H1 (cell line): ENCODE measurements at regions not wholly inside any gene's neighbourhood (a gene's known extent, or its start where the extent isn't known, plus 50 kb on each side); places are given as distances from the start of the nearest gene placed in this dataset.

Experiments
- CTCF ChIA-PET: fragments of 300-600 bp; sonication (Branson Sonifier 250); formaldehyde crosslinking; loops from one replicate; lab custom pipeline; 2021; ENCODE audit not compliant: partially characterized antibody; lab: Charles Lee
- POLR2A ChIA-PET: fragments of 300-600 bp; sonication (Branson Sonifier 250); formaldehyde crosslinking; loops from one replicate; lab custom pipeline; 2021; ENCODE audit warnings: inconsistent platforms; ENCODE audit not compliant: partially characterized antibody; lab: Charles Lee
- DNase-seq, 2 experiments: peaks; one replicate each; pipeline versions ENCODE4 v3.0.0 to v3.0.0-alpha.2; 2010 to 2022; ENCODE audit warnings: low spot score in 2 of 2, low read depth in 1 of 2, mixed read lengths in 1 of 2
- FAIRE-seq: peaks from 2 replicates; lab custom pipeline; 2011; peaks lifted over from hg19 to GRCh38; lab: Jason Lieb, UNC
- H2AFZ ChIP-seq: 2 replicates; pipeline ENCODE4 v1.8.1; 2012; ENCODE audit warnings: low read length, inconsistent platforms
- H2AK5ac ChIP-seq: 2 replicates; pipeline ENCODE4 v1.6.1; 2013; ENCODE audit warnings: low read depth, low read length
- H2BK120ac ChIP-seq: replicated peaks from 2 replicates; pipeline ENCODE3; 2013; ENCODE audit warnings: low read depth, low read length, inconsistent platforms
- H2BK12ac ChIP-seq: 2 replicates; pipeline ENCODE4 v1.6.1; 2013; ENCODE audit warnings: low read depth, low read length
- H2BK15ac ChIP-seq: 2 replicates; pipeline ENCODE4 v1.6.1; 2013; ENCODE audit warnings: low read length
- H2BK20ac ChIP-seq: 2 replicates; pipeline ENCODE4 v1.6.1; 2013; ENCODE audit warnings: low read length
- H2BK5ac ChIP-seq: 2 replicates; pipeline ENCODE4 v1.6.1; 2013; ENCODE audit warnings: low read depth, low read length
- H3K14ac ChIP-seq: 2 replicates; pipeline ENCODE4 v1.6.1; 2013; ENCODE audit warnings: inconsistent platforms; ENCODE audit not compliant: insufficient read length
- H3K18ac ChIP-seq: 2 replicates; pipeline ENCODE4 v1.6.1; 2013; ENCODE audit warnings: low read length; ENCODE audit errors: extremely low read depth
- H3K23ac ChIP-seq: 2 replicates; pipeline ENCODE4 v1.6.1; 2013; ENCODE audit warnings: inconsistent platforms; ENCODE audit not compliant: insufficient read length
- H3K23me2 ChIP-seq: 2 replicates; pipeline ENCODE4 v1.6.1; 2013; ENCODE audit warnings: low read depth, low read length
- H3K27ac ChIP-seq: 2 replicates; pipeline ENCODE4 v1.6.1; 2011; ENCODE audit warnings: low read depth, low read length, inconsistent platforms
- H3K27me3 ChIP-seq, 4 experiments: replicated peaks in 1 of 4; 1 replicate in 1 of 4; 2 replicates in 3 of 4; pipeline versions ENCODE4 v1.6.1 to v1.8.1; 2011 to 2013; ENCODE audit warnings: low read length in 3 of 4, mild to moderate bottlenecking in 3 of 4, inconsistent platforms in 2 of 4, mixed read lengths in 2 of 4, moderate library complexity in 1 of 4; ENCODE audit not compliant: control insufficient read depth in 3 of 4, insufficient read depth in 3 of 4; ENCODE audit errors: extremely low read depth in 1 of 4
- H3K36me3 ChIP-seq, 4 experiments: 2 replicates each; pipeline versions ENCODE4 v1.6.1 to v1.8.1; 2011 to 2013; ENCODE audit warnings: mild to moderate bottlenecking in 4 of 4, low read length in 3 of 4, moderate library complexity in 2 of 4, control low read depth in 1 of 4, inconsistent platforms in 1 of 4; ENCODE audit not compliant: insufficient read depth in 4 of 4, control insufficient read depth in 2 of 4
- H3K4ac ChIP-seq: replicated peaks from 2 replicates; pipeline ENCODE3; 2013; ENCODE audit warnings: low read length, low read depth, mixed read lengths, inconsistent platforms; ENCODE audit not compliant: insufficient read length
- H3K4me1 ChIP-seq, 4 experiments: replicated peaks in 1 of 4; 1 replicate in 1 of 4; 2 replicates in 3 of 4; pipeline versions ENCODE4 v1.6.1 to v1.8.1; 2011 to 2013; ENCODE audit warnings: low read length in 3 of 4, inconsistent platforms in 2 of 4, mixed read lengths in 1 of 4; ENCODE audit not compliant: insufficient read depth in 4 of 4, control insufficient read depth in 3 of 4
- H3K4me2 ChIP-seq, 2 experiments: 2 replicates each; pipeline versions ENCODE4 v1.6.1 to v1.8.1; 2011 to 2013; ENCODE audit warnings: low read depth in 2 of 2, low read length in 2 of 2, control low read depth in 1 of 2, inconsistent platforms in 1 of 2, mild to moderate bottlenecking in 1 of 2; ENCODE audit not compliant: insufficient read depth in 1 of 2
- H3K4me3 ChIP-seq, 4 experiments: fragments of 200-600, 300-600 bp in 1 of 4; sonication (generic), shearing (Covaris generic), sonication (Bioruptor Twin) in 1 of 4; 2 replicates each; pipeline versions ENCODE4 v1.5.1 to v1.8.1; 2011 to 2016; ENCODE audit warnings: low read length in 4 of 4, low read depth in 3 of 4, control low read depth in 2 of 4, inconsistent platforms in 2 of 4, mild to moderate bottlenecking in 2 of 4, mixed read lengths in 1 of 4, moderate library complexity in 1 of 4; ENCODE audit not compliant: insufficient read depth in 2 of 4; ENCODE audit errors: extremely low read depth in 1 of 4
- H3K56ac ChIP-seq: replicated peaks from 2 replicates; pipeline ENCODE3; 2013; ENCODE audit warnings: low read depth, mild to moderate bottlenecking, mixed read lengths, low read length, inconsistent platforms; ENCODE audit not compliant: insufficient read length
- H3K79me1 ChIP-seq: 2 replicates; pipeline ENCODE4 v1.6.1; 2013; ENCODE audit warnings: low read depth, low read length, control low read depth
- H3K79me2 ChIP-seq, 2 experiments: 2 replicates each; pipeline versions ENCODE4 v1.6.1 to v1.8.1; 2012 to 2013; ENCODE audit warnings: low read length in 2 of 2, mild to moderate bottlenecking in 2 of 2, inconsistent platforms in 1 of 2; ENCODE audit not compliant: insufficient read depth in 2 of 2, control insufficient read depth in 1 of 2
- H3K9ac ChIP-seq, 4 experiments: replicated peaks in 1 of 4; 1 replicate in 1 of 4; 2 replicates in 3 of 4; pipeline versions ENCODE4 v1.6.1 to v1.8.1; 2011 to 2013; ENCODE audit warnings: low read depth in 3 of 4, low read length in 3 of 4, control low read depth in 2 of 4, mild to moderate bottlenecking in 2 of 4, moderate library complexity in 2 of 4, inconsistent platforms in 1 of 4; ENCODE audit errors: extremely low read depth in 1 of 4
- H3K9me3 ChIP-seq, 2 experiments: 2 replicates each; pipeline versions ENCODE4 v1.6.1 to v1.8.1; 2012 to 2013; ENCODE audit warnings: mild to moderate bottlenecking in 2 of 2, moderate library complexity in 2 of 2, control low read depth in 1 of 2, inconsistent platforms in 1 of 2, low read depth in 1 of 2, low read length in 1 of 2, mixed read lengths in 1 of 2; ENCODE audit not compliant: insufficient read depth in 2 of 2
- H4K20me1 ChIP-seq, 2 experiments: replicated peaks in 1 of 2; 2 replicates each; pipeline versions ENCODE3 to v1.8.1; 2011 to 2013; ENCODE audit warnings: inconsistent platforms in 2 of 2, low read length in 2 of 2, mild to moderate bottlenecking in 1 of 2; ENCODE audit not compliant: insufficient read depth in 2 of 2, control insufficient read depth in 1 of 2
- H4K5ac ChIP-seq: 2 replicates; pipeline ENCODE4 v1.6.1; 2013; ENCODE audit warnings: low read length, low read depth, mixed read lengths, inconsistent platforms; ENCODE audit not compliant: insufficient read length
- H4K8ac ChIP-seq: 2 replicates; pipeline ENCODE4 v1.8.0; 2013; ENCODE audit warnings: mild to moderate bottlenecking, moderate library complexity, low read length, inconsistent platforms; ENCODE audit not compliant: insufficient read depth; ENCODE audit errors: extremely low read depth
- H4K91ac ChIP-seq: replicated peaks from 2 replicates; pipeline ENCODE3; 2013; ENCODE audit warnings: low read length, mixed read lengths, inconsistent platforms; ENCODE audit not compliant: insufficient read length
- CTBP2 ChIP-seq: IDR thresholded peaks from 2 replicates; pipeline ENCODE4 v1.7.0; 2011; ENCODE audit warnings: borderline replicate concordance, mild to moderate bottlenecking, moderate library complexity, mixed read lengths, low read length; ENCODE audit not compliant: insufficient read depth, insufficient read length
- EP300 ChIP-seq, 2 experiments: IDR thresholded peaks; 1 replicate in 1 of 2; 2 replicates in 1 of 2; pipeline ENCODE4 v1.6.1; 2011 to 2012; ENCODE audit warnings: low read depth in 2 of 2, low read length in 2 of 2, mild to moderate bottlenecking in 2 of 2, borderline replicate concordance in 1 of 2, inconsistent platforms in 1 of 2, moderate library complexity in 1 of 2
- EZH2 ChIP-seq: fragments of 200-600 bp; sonication (generic); IDR thresholded peaks from 2 replicates; pipeline ENCODE4 v1.7.1; 2012; ENCODE audit warnings: low read depth, mild to moderate bottlenecking, moderate library complexity, low read length, inconsistent platforms; ENCODE audit not compliant: severe bottlenecking
- GTF2F1 ChIP-seq: IDR thresholded peaks from 2 replicates; pipeline ENCODE4 v1.6.1; 2012; ENCODE audit warnings: low read depth, low read length, improper control_type of control experiment, borderline replicate concordance
- HDAC2 ChIP-seq, 2 experiments: fragments of 300-600 bp in 1 of 2; sonication (generic) in 1 of 2; IDR thresholded peaks; 2 replicates each; pipeline ENCODE4 v1.6.1; 2011 to 2012; ENCODE audit warnings: low read depth in 2 of 2, low read length in 2 of 2, mild to moderate bottlenecking in 2 of 2, moderate library complexity in 2 of 2, borderline replicate concordance in 1 of 2, inconsistent platforms in 1 of 2
- KDM4A ChIP-seq: IDR thresholded peaks from one replicate; pipeline ENCODE4 v1.7.1; 2012; ENCODE audit warnings: low read depth, mild to moderate bottlenecking, moderate library complexity, low read length, inconsistent platforms; ENCODE audit not compliant: severe bottlenecking
- POLR2A ChIP-seq, 2 experiments: IDR thresholded peaks; 1 replicate in 1 of 2; 2 replicates in 1 of 2; pipeline ENCODE4 v1.6.1; 2011; ENCODE audit warnings: low read depth in 2 of 2, low read length in 2 of 2, mild to moderate bottlenecking in 2 of 2; ENCODE audit errors: control extremely low read depth in 1 of 2
- RBBP5 ChIP-seq: IDR thresholded peaks from 2 replicates; pipeline ENCODE4 v1.7.1; 2012; ENCODE audit warnings: low read depth, mild to moderate bottlenecking, inconsistent platforms, low read length, moderate library complexity, borderline replicate concordance
- SIN3A ChIP-seq, 2 experiments: IDR thresholded peaks in 1 of 2; conservative IDR thresholded peaks in 1 of 2; 2 replicates each; pipeline ENCODE4 v1.6.1; 2011 to 2012; ENCODE audit warnings: low read length in 2 of 2, improper control_type of control experiment in 1 of 2, low read depth in 1 of 2, mild to moderate bottlenecking in 1 of 2
- SRF ChIP-seq: IDR thresholded peaks from 2 replicates; pipeline ENCODE4 v1.6.1; 2011; ENCODE audit warnings: mild to moderate bottlenecking, low read depth, low read length, moderate library complexity
- TF ChIP-seq, protein P1 (sequence below): IDR thresholded peaks from 2 replicates; pipeline ENCODE4 v1.6.1; 2012; ENCODE audit warnings: inconsistent platforms
- TF ChIP-seq, protein P2 (sequence below): IDR thresholded peaks from 2 replicates; pipeline ENCODE4 v1.6.1; 2012; ENCODE audit warnings: low read length, inconsistent platforms

DNA sequence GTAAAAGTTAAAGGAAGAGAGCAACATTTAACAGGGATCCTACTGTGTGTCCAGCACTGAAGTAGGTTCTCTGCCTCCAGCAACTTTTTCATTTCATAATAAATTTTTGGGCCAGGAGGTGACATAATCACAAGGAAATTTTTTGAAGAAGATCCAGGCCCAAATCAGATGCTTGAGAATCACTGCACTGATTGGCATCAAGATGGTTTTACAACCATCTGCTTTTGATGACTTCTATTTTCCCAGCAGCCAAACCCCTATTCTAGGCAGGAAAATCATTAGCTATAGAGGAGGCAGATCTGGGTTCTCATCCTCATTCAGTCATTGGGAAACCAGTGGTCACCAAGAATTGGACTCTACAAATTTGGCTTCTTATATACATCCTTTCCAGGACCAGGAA, 79.0 kb downstream of the ARL4A start:
- Histone ChIP-seq H4K91ac (no peak overlapping the region), H3K56ac (no peak overlapping the region), H3K79me2 (no peaks in the 10 kb centered on the region), H2BK5ac (no peak overlapping the region), H4K5ac (no peak overlapping the region), H3K79me1 (no peaks in the 10 kb centered on the region), H2BK20ac (no peak overlapping the region), H3K23ac (no peak overlapping the region), H3K27ac (no peak overlapping the region), H4K20me1 (no peaks in the 10 kb centered on the region), H4K8ac (no peak overlapping the region), H3K4me1 (peaks cover 0 to 21% (median 2%) of the 10 kb centered on the region in 4 experiments; a peak in 6 of 7 replicates), H2BK120ac (no peak overlapping the region), H3K27me3 (no peaks in the 10 kb centered on the region), H3K9me3 (peaks cover under 1 to 3% of the 10 kb centered on the region in 2 experiments; a peak in 2 of 4 replicates), H3K23me2 (no peaks in the 10 kb centered on the region), H3K18ac (no peak overlapping the region), H3K14ac (no peak overlapping the region), H2BK15ac (no peak overlapping the region), H3K4ac (no peak overlapping the region), H2AK5ac (no peak overlapping the region), H3K36me3 (no peaks in the 10 kb centered on the region), H3K4me3 (no peak overlapping the region), H3K9ac (no peak overlapping the region), H3K4me2 (no peak overlapping the region), H2AFZ (no peak overlapping the region), H2BK12ac (no peak overlapping the region)
- ChIA-PET CTCF (interaction anchor here (0.6 kb wide), 1 partner anchor 271 kb away, joined by 3 read pairs; no protein-coding TSS in a partner anchor), POLR2A (no interaction called here)
- DNase-seq (no peak), FAIRE-seq (no peak)
- TF ChIP-seq EZH2 (no peak), SIN3A (conservative IDR thresholded peaks at IDR 0.05 in 1 of 2, IDR thresholded peaks at IDR 0.05 in 1 of 2; ENCODE audit: low read depth in 1 of 2, low read length in 2 of 2) (no peak), POLR2A (IDR thresholded peaks at IDR 0.05; ENCODE audit: control extremely low read depth in 1 of 2, low read depth in 2 of 2, low read length in 2 of 2) (no peak), GTF2F1 (no peak), KDM4A (no peak), HDAC2 (IDR thresholded peaks at IDR 0.05; ENCODE audit: borderline replicate concordance in 1 of 2, low read depth in 2 of 2, low read length in 2 of 2) (no peak), CTBP2 (no peak), SRF (no peak), EP300 (IDR thresholded peaks at IDR 0.05; ENCODE audit: borderline replicate concordance in 1 of 2, low read depth in 2 of 2, low read length in 2 of 2) (no peak), RBBP5 (no peak)
- TF ChIP-seq, protein P1, sequence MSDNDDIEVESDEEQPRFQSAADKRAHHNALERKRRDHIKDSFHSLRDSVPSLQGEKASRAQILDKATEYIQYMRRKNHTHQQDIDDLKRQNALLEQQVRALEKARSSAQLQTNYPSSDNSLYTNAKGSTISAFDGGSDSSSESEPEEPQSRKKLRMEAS, result no peak
- TF ChIP-seq, protein P2, sequence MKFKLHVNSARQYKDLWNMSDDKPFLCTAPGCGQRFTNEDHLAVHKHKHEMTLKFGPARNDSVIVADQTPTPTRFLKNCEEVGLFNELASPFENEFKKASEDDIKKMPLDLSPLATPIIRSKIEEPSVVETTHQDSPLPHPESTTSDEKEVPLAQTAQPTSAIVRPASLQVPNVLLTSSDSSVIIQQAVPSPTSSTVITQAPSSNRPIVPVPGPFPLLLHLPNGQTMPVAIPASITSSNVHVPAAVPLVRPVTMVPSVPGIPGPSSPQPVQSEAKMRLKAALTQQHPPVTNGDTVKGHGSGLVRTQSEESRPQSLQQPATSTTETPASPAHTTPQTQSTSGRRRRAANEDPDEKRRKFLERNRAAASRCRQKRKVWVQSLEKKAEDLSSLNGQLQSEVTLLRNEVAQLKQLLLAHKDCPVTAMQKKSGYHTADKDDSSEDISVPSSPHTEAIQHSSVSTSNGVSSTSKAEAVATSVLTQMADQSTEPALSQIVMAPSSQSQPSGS, result no peak
